ENCODE measurements at regions not wholly inside any gene's neighbourhood (a gene's known extent, or its start where the extent isn't known, plus 50 kb on each side); places are given as distances from the start of the nearest gene placed in this dataset.

DNA sequence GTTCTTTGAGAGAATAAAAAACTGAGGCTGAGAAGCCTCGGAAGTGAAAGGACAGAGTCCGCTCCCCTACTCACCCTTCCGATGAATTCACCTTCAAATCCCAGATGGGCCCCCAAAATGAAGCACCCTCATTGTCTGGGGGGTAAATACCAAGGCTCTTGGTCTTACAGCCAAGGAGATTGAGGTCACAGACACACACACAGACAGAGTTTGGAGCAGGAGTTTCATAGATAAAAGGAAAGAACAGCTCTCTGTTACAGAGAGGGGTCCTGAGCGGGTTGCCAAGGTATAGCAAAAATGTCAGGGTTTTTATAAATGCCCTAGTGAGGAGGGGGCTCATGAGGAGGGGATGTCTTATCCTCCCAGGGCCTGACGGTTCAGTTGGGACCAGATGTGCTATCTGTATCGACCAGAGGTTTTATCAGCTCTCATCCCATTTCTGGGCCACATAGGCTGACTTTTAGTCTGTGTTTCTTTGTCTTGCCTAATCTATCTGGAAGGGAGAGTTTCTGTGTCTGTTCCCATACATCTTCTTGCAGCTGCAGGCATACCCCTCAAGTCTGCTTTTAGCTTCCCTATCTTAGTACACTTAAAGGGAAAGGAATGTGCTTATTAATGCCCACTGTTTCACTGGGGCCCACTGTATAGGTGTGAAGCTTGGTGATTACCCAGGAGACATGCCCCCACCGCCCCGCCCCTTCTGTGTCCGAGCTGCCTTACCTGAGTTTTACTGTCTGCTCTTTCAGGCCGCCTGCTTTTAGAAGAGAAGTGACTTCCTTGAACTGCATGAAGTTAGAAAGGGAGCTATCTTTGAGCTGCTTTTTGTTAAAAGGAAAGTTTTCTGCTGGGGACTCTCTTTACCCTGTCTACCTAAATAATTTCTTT is 66.8 kb upstream of the ATP11B start:
- Histone ChIP-seq H3K27me3 (ENCODE audit: insufficient read depth, poor library complexity, severe bottlenecking) (no peaks in the 10 kb centered on the region), H3K4me3 (ENCODE audit: severe bottlenecking) (no peak overlapping the region), H3K27ac (ENCODE audit: poor library complexity, severe bottlenecking) (no peak overlapping the region), H3K9me3 (ENCODE audit: severe bottlenecking) (no peaks in the 10 kb centered on the region), H3K36me3 (ENCODE audit: low read depth) (no peaks in the 10 kb centered on the region), H3K4me1 (ENCODE audit: insufficient read depth, poor library complexity, severe bottlenecking) (no peaks in the 10 kb centered on the region)
- no peak for TF ChIP-seq CTCF (IDR thresholded peaks at IDR 0.05; ENCODE audit: poor library complexity, severe bottlenecking)
- no peak for DNase-seq (ENCODE audit: low spot score)
- ATAC-seq (ENCODE audit: low read depth), result no peak

DNA sequence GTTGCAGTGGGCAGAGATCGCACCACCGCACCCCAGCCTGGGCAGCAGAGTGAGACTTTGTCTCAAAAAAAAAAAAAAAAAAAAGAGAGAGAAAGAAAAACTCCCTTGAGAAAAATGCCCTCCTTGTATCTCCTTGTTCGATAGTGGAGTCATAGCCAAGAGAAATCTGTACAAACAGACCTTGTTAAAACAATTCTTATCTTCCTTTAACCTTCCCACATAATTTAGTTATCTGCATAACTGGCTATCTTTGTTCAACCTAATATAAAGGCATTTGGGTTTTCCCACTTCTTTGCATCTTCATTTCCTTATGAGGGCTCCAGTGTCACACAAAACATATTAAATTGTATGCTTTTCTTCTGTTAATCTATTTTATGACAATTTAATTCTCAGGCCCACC is 65.1 kb upstream of the ATP11B start:
- H3K9me3 ChIP-seq (ENCODE audit: severe bottlenecking), result no peaks in the 10 kb centered on the region
- no peaks in the 10 kb centered on the region for H3K4me1 ChIP-seq (ENCODE audit: insufficient read depth, poor library complexity, severe bottlenecking)
- H3K27me3 ChIP-seq (ENCODE audit: insufficient read depth, poor library complexity, severe bottlenecking), result no peaks in the 10 kb centered on the region
- ATAC-seq (ENCODE audit: low read depth) (no peak), DNase-seq (ENCODE audit: low spot score) (no peak)
- H3K4me3 ChIP-seq (ENCODE audit: severe bottlenecking), result no peak overlapping the region
- no peaks in the 10 kb centered on the region for H3K36me3 ChIP-seq (ENCODE audit: low read depth)
- TF ChIP-seq CTCF (IDR thresholded peaks at IDR 0.05; ENCODE audit: poor library complexity, severe bottlenecking), result no peak
- H3K27ac ChIP-seq (ENCODE audit: poor library complexity, severe bottlenecking), result no peak overlapping the region

DNA sequence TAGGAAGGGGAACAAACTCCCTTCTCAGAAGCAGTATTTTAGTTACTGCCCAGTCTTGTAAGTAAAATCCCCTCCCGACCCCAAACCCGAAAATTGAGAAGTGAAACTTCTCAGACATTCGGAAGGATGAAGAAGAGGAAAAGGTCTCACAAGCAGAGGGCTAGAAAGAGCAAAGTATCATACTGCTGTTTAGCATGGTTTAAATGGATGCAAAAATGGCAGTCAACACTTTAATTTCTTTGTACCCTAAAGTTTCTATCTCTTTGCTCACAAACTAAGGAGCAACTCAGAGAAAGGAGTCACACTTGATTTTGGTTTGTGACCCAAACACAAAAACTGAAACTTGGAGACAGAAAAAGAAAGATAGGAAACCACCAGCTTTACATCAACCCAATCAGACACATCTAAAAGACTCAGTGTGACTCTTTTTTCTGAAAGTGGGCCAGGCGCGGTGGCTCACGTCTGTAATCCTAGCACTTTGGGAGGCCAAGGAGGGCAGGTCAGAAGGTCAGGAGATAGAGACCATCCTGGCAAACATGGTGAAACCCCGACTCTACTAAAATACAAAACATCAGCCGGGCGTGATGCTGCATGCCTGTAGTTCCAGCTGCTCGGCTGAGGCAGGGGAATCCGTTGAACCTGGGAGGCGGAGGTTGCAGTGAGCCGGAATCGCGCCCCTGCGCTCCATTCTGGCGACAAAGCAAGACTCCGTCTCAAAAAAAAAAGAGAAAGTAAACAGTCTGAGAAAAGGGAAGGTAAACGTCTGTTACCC is 63.2 kb upstream of the ATP11B start:
- H3K4me1 ChIP-seq (ENCODE audit: insufficient read depth, poor library complexity, severe bottlenecking), result no peaks in the 10 kb centered on the region
- no peaks in the 10 kb centered on the region for H3K9me3 ChIP-seq (ENCODE audit: severe bottlenecking)
- no peaks in the 10 kb centered on the region for H3K27me3 ChIP-seq (ENCODE audit: insufficient read depth, poor library complexity, severe bottlenecking)
- H3K36me3 ChIP-seq (ENCODE audit: low read depth), result no peaks in the 10 kb centered on the region
- TF ChIP-seq CTCF (IDR thresholded peaks at IDR 0.05; ENCODE audit: poor library complexity, severe bottlenecking), result no peak
- no peak overlapping the region for H3K27ac ChIP-seq (ENCODE audit: poor library complexity, severe bottlenecking)
- ATAC-seq (ENCODE audit: low read depth) (no peak), DNase-seq (ENCODE audit: low spot score) (no peak)
- H3K4me3 ChIP-seq (ENCODE audit: severe bottlenecking), result no peak overlapping the region

DNA sequence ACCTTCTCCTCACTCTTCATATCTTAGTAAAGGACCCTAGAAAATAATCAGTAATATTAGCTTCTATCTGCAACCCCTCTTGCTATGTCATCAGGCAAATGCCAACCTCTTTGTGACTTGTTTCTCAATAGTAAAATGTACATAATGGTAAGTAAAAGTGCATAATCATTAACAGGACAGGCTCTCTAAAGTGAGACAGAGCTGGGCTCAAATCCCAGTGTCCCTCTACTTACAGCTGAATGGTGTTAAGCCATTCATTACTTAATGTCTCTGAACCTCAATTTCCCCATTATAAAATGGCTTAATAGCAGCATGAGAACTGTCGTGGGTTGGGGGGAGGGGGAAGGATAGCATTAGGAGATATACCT is 62.6 kb upstream of the ATP11B start:
- no peak overlapping the region for H3K4me3 ChIP-seq (ENCODE audit: severe bottlenecking)
- H3K27ac ChIP-seq (ENCODE audit: poor library complexity, severe bottlenecking), result no peak overlapping the region

More for the DNA sequence above, 62.6 kb upstream of the ATP11B start:
- Histone ChIP-seq H3K4me1 (ENCODE audit: insufficient read depth, poor library complexity, severe bottlenecking) (no peaks in the 10 kb centered on the region), H3K9me3 (ENCODE audit: severe bottlenecking) (no peaks in the 10 kb centered on the region), H3K27me3 (ENCODE audit: insufficient read depth, poor library complexity, severe bottlenecking) (no peaks in the 10 kb centered on the region), H3K36me3 (ENCODE audit: low read depth) (no peaks in the 10 kb centered on the region)
- no peak for DNase-seq (ENCODE audit: low spot score)
- ATAC-seq (ENCODE audit: low read depth), result no peak
- TF ChIP-seq CTCF (IDR thresholded peaks at IDR 0.05; ENCODE audit: poor library complexity, severe bottlenecking), result no peak

All from RWPE2 (cell line).